ENCODE measurements at regions not wholly inside any gene's neighbourhood (a gene's known extent, or its start where the extent isn't known, plus 50 kb on each side); places are given as distances from the start of the nearest gene placed in this dataset.

- TF ChIP-seq, protein P1, sequence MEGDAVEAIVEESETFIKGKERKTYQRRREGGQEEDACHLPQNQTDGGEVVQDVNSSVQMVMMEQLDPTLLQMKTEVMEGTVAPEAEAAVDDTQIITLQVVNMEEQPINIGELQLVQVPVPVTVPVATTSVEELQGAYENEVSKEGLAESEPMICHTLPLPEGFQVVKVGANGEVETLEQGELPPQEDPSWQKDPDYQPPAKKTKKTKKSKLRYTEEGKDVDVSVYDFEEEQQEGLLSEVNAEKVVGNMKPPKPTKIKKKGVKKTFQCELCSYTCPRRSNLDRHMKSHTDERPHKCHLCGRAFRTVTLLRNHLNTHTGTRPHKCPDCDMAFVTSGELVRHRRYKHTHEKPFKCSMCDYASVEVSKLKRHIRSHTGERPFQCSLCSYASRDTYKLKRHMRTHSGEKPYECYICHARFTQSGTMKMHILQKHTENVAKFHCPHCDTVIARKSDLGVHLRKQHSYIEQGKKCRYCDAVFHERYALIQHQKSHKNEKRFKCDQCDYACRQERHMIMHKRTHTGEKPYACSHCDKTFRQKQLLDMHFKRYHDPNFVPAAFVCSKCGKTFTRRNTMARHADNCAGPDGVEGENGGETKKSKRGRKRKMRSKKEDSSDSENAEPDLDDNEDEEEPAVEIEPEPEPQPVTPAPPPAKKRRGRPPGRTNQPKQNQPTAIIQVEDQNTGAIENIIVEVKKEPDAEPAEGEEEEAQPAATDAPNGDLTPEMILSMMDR (IDR thresholded peaks at IDR 0.05; ENCODE audit: low read length): no peak
- TF ChIP-seq EZH2 (optimal IDR thresholded peaks at IDR 0.05; ENCODE audit: low read depth, low read length) (no peak), EZH2phosphoT487 (IDR thresholded peaks at IDR 0.05; ENCODE audit: low read length) (no peak)
Measured at GRCh38 chr2:238595750-238596570, 169.2 kb downstream of the ASB1 start.
